Stomach (tissue), 8 donors: ENCODE measurements at regions not wholly inside any gene's neighbourhood (a gene's known extent, or its start where the extent isn't known, plus 50 kb on each side); places are given as distances from the start of the nearest gene placed in this dataset.

ENCODE experiments used
- DNase-seq, 2 donors: peaks; one replicate each; pipeline versions ENCODE4 v3.0.0 to v3.0.0-alpha.2; 2013 to 2019
- H3K27ac ChIP-seq, 5 donors: fragments of 200-600 bp in 4 of 5; sonication (generic) in 4 of 5; one replicate each; pipeline ENCODE4 v1.5.1; 2013 to 2019; ENCODE audit warnings: mild to moderate bottlenecking in 1 of 5, moderate library complexity in 1 of 5
- H3K27me3 ChIP-seq, 3 donors: fragments of 200-600 bp; sonication (generic); one replicate each; pipeline ENCODE4 v1.5.1; 2017 to 2019; ENCODE audit warnings: mixed run types in 1 of 3
- H3K36me3 ChIP-seq, 4 donors: fragments of 200-600 bp; sonication (generic); 1 replicate in 3 of 4; 2 replicates in 1 of 4; pipeline ENCODE4 v1.5.1; 2016 to 2019
- H3K4me1 ChIP-seq, 4 donors: fragments of 200-600 bp; sonication (generic); one replicate each; pipeline ENCODE4 v1.5.1; 2016 to 2019
- H3K4me3 ChIP-seq, 4 donors: fragments of 200-600 bp; sonication (generic) in 3 of 4; one replicate each; pipeline ENCODE4 v1.5.1; 2016 to 2019; ENCODE audit warnings: mild to moderate bottlenecking in 1 of 4
- H3K9me3 ChIP-seq, 4 donors: fragments of 200-600 bp; sonication (generic); one replicate each; pipeline ENCODE4 v1.5.1; 2016 to 2019
- EP300 ChIP-seq: sonication (generic); formaldehyde crosslinking; IDR thresholded peaks from one replicate; pipeline ENCODE4 v1.6.1; 2017; ENCODE audit warnings: antibody characterized with exemption
- POLR2A ChIP-seq, 4 donors: fragments of 450-650 bp; IDR thresholded peaks; one replicate each; pipeline ENCODE4 v1.6.1; 2016; ENCODE audit warnings: antibody characterized with exemption in 4 of 4, control low read depth in 2 of 4, mild to moderate bottlenecking in 1 of 4, moderate library complexity in 1 of 4
- POLR2AphosphoS5 ChIP-seq, 3 donors: sonication (generic); formaldehyde crosslinking; IDR thresholded peaks; one replicate each; pipeline ENCODE4 v1.6.1; 2016; ENCODE audit warnings: antibody characterized with exemption in 3 of 3
- WGBS, 5 donors: extraction: QIAGEN DNeasy Blood & Tissue Kit in 3 of 5; methylation state at CpG; one replicate each; pipeline versions ENCODE4 v1.1.5 to v1.1.7; 2013 to 2018; 5-methylcytosine and 5-hydroxymethylcytosine counted together
- intact Hi-C: fragments of 100-400 bp; cut with DNase I; formaldehyde crosslinking; loops from one replicate; pipeline ENCODE4 v1.15.1; 2023; ENCODE audit warnings: low total_unique reads
- TF ChIP-seq, protein P1 (sequence below), 7 experiments: fragments of 450-650 bp in 4 of 7; fragments of 200-600 bp in 3 of 7; sonication (generic) in 3 of 7; IDR thresholded peaks; one replicate each; pipeline ENCODE4 v1.5.1; 2016 to 2019; ENCODE audit warnings: antibody characterized with exemption in 7 of 7, control low read depth in 2 of 7, mild to moderate bottlenecking in 1 of 7
- donor health status: healthy with polysubstance abuse.
- donor health status: Bipolar disorder and iron deficiency.
- donor health status: healthy.

DNA sequence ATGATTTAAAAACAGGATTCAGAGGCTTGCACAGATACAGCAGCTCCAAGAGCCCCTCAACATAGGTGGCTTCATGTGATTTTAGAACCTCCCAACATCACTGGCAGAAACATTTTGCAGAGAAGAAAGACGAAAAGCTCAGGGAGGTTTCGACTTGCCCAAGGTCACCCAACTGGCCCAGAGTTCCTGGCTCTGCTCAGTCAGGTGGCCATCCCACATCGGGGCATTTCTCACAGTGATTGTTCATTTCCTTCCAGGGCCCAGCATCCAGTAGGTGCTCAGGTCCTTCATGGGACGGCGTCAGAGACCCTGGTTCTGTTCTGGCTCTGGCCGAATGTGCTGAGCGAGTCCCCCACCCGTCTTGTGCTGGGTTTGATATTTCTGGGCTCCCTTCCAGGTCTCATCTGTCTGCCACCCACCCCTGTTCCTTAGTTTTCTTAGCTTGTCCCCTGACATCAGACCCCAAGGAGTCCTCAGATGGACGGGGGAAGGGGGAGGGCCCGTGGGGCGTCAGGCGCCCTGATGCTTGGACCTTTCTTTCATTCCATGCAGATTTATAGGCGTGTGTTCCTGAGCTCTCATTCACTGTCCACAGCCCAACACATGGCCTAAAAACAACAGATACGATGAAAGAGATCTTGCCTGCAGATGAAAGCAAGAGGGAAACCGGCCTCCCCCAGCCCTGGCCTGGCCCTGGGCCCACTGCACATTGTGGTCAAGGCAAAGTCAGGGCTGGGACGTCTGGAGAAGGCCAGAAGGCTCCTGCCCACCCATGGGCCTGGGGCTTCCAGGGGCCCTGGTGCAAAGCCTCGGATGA is 123.1 kb upstream of the ZBTB40 start:
- H3K36me3 ChIP-seq = no peaks in the 10 kb centered on the region
- H3K4me1 ChIP-seq = no peaks in the 10 kb centered on the region
- H3K4me3 ChIP-seq = no peak overlapping the region
- intact Hi-C loops = no loop called here
- TF ChIP-seq POLR2AphosphoS5 (IDR thresholded peaks at IDR 0.05) (no peak), POLR2A (IDR thresholded peaks at IDR 0.05) (no peak), EP300 (no peak)
- TF ChIP-seq, protein P1, sequence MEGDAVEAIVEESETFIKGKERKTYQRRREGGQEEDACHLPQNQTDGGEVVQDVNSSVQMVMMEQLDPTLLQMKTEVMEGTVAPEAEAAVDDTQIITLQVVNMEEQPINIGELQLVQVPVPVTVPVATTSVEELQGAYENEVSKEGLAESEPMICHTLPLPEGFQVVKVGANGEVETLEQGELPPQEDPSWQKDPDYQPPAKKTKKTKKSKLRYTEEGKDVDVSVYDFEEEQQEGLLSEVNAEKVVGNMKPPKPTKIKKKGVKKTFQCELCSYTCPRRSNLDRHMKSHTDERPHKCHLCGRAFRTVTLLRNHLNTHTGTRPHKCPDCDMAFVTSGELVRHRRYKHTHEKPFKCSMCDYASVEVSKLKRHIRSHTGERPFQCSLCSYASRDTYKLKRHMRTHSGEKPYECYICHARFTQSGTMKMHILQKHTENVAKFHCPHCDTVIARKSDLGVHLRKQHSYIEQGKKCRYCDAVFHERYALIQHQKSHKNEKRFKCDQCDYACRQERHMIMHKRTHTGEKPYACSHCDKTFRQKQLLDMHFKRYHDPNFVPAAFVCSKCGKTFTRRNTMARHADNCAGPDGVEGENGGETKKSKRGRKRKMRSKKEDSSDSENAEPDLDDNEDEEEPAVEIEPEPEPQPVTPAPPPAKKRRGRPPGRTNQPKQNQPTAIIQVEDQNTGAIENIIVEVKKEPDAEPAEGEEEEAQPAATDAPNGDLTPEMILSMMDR (IDR thresholded peaks at IDR 0.05) = no peak
- H3K9me3 ChIP-seq = no peaks in the 10 kb centered on the region
- peaks cover 0 to 13% (median 0%) of the 10 kb centered on the region in 3 donors for H3K27me3 ChIP-seq
- WGBS, 5 donors = 58 to 73% (median 71%) methylated on average over 17 of the region's 17 CpGs
- no peak for DNase-seq
- no peak overlapping the region for H3K27ac ChIP-seq

GRCh38 chr1:22329148-22329515 is 122.5 kb upstream of the ZBTB40 start:
- WGBS, 5 donors = 82 to 85% (median 83%) methylated on average over 9 of the region's 9 CpGs
- Histone ChIP-seq H3K4me1 (no peaks in the 10 kb centered on the region), H3K27ac (no peak overlapping the region), H3K27me3 (peaks cover 0 to 13% (median 0%) of the 10 kb centered on the region in 3 donors), H3K9me3 (no peaks in the 10 kb centered on the region), H3K4me3 (no peak overlapping the region), H3K36me3 (no peaks in the 10 kb centered on the region)
- intact Hi-C loops = no loop called here
- TF ChIP-seq POLR2A (IDR thresholded peaks at IDR 0.05) (no peak), EP300 (no peak), POLR2AphosphoS5 (IDR thresholded peaks at IDR 0.05) (no peak)
- TF ChIP-seq, protein P1 (IDR thresholded peaks at IDR 0.05) = no peak
- no peak for DNase-seq

GRCh38 chr1:22330092-22330759 is 121.4 kb upstream of the ZBTB40 start:
- H3K27ac ChIP-seq = no peak overlapping the region
- H3K9me3 ChIP-seq = no peaks in the 10 kb centered on the region
- no peak overlapping the region for H3K4me3 ChIP-seq
- peaks cover 0 to 13% (median 0%) of the 10 kb centered on the region in 3 donors for H3K27me3 ChIP-seq
- intact Hi-C loops = no loop called here
- no peaks in the 10 kb centered on the region for H3K36me3 ChIP-seq
- no peaks in the 10 kb centered on the region for H3K4me1 ChIP-seq
- WGBS, 5 donors = 74 to 81% (median 79%) methylated on average over 11 to 13 of the region's 13 CpGs
- TF ChIP-seq POLR2AphosphoS5 (IDR thresholded peaks at IDR 0.05) (no peak), EP300 (no peak), POLR2A (IDR thresholded peaks at IDR 0.05) (no peak)
- TF ChIP-seq, protein P1 (IDR thresholded peaks at IDR 0.05) = no peak
- no peak for DNase-seq

- no peaks in the 10 kb centered on the region for H3K4me1 ChIP-seq
- H3K4me3 ChIP-seq = no peak overlapping the region
- intact Hi-C loops = no loop called here
- H3K27ac ChIP-seq = no peak overlapping the region
- TF ChIP-seq, protein P1 (IDR thresholded peaks at IDR 0.05) = no peak
- TF ChIP-seq POLR2AphosphoS5 (IDR thresholded peaks at IDR 0.05) (no peak), EP300 (no peak), POLR2A (IDR thresholded peaks at IDR 0.05) (no peak)
- whole genome bisulfite sequencing, 5 donors = 59 to 80% (median 78%) methylated on average over 1 of the region's 1 CpG
- DNase-seq = no peak
- peaks cover 0 to 13% (median 0%) of the 10 kb centered on the region in 3 donors for H3K27me3 ChIP-seq
- H3K36me3 ChIP-seq = no peaks in the 10 kb centered on the region
- no peaks in the 10 kb centered on the region for H3K9me3 ChIP-seq
Measured at GRCh38 chr1:22330760-22331119, 120.9 kb upstream of the ZBTB40 start.
